ENCODE measurements at regions not wholly inside any gene's neighbourhood (a gene's known extent, or its start where the extent isn't known, plus 50 kb on each side); places are given as distances from the start of the nearest gene placed in this dataset.
A peak's percentile ranks its signal among the peaks of the same experiment; 100 is the strongest.

GRCh38 chr7:22586786-22587140 lies 86.8 kb upstream of the STEAP1B start:
- no peak for DNase-seq (ENCODE audit: low spot score)

DNA sequence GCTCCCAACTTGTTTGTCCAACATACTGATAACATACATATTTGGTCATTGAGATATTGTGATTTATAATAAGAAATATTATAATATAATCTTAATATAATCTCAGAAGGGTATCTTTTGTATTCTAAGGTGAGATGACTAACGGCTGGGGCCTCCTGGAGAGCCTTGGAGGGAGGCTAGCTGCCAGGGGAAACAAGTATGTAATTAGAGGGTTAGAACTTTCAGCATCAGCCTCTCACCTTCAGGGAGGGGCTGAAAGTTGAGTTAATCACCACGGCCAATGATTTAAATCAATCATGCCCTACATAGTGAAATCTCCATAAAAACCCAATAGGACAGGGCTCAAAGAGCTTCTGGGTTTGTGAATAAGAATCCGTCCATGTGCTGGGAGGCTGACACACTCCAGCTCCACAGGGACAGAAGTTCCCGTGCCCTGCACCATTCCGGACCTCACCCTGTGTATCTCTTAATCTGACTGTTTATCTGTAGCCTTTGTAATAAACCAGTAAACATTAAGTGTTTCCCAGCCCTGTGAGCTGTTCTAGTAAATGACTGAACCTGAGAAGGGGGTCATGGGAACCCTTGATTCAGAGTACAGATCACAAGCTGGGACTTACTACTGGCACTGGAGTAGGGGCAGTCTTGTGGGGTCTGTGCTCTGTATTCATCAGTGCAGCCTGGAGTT lies 86.3 kb upstream of the STEAP1B start:
- no peak for DNase-seq (ENCODE audit: low spot score)

- DNase-seq (ENCODE audit: low spot score): no peak
Observed at GRCh38 chr7:22584179-22584578, 84.2 kb upstream of the STEAP1B start.

GRCh38 chr7:22582863-22583622 lies 83.1 kb upstream of the STEAP1B start:
- no peak for DNase-seq (ENCODE audit: low spot score)

- DNase-seq (ENCODE audit: low spot score): no peak
Observed at GRCh38 chr7:22581099-22581498, 81.1 kb upstream of the STEAP1B start.

DNA sequence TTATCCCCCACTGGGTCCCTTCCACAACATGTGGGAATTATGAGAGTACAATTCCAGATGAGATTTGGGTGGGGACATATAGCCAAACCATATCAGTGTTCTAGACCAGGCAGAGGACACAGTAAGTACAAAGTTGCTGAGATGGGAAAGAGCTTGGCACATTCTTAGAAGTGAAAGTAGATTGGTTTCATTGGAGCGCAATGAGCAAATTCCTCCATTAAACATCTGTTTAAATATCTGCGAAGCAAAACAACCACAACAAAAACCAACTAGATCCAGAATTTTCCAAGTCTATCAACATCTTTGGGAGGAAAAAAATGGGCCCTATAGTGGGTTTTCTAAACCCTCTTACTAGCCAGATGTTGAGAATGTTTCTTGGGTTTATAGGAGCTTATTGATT lies 80.0 kb upstream of the STEAP1B start:
- no peak for DNase-seq (ENCODE audit: low spot score)

DNA sequence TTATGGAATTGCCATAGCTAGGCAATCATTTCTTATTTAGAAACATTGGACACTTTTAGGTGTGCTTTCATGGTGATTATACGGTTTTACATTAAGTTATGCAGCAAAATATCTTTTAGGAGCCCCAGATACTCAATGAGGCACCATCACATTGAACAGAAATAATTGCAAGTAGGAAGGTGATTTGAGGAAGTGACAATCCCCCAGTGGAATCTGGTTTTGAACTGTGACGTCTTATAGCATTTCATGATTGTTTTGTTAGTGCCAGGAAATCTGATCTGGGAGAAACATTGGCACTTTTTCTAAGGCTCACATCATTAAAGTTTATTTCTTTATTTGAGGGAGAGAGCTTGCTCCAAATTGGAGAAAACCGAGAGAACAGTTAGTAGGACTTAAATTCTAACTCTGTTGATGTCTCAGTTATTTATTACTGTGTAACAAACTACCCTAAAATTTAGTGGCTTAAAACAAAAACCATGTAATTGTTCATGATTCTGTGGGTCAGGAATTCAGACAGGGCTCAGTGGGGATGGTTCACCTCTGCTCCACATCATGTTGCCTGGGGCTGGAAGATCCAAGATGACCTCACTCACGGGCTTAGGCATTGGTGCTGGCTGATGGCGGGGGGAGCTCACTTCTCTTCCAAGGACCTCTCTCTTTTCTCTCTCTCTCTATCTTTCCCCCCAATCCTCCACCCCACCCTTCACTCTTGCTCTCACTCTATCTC lies 78.2 kb upstream of the STEAP1B start:
- DNase-seq (ENCODE audit: low spot score): no peak

DNA sequence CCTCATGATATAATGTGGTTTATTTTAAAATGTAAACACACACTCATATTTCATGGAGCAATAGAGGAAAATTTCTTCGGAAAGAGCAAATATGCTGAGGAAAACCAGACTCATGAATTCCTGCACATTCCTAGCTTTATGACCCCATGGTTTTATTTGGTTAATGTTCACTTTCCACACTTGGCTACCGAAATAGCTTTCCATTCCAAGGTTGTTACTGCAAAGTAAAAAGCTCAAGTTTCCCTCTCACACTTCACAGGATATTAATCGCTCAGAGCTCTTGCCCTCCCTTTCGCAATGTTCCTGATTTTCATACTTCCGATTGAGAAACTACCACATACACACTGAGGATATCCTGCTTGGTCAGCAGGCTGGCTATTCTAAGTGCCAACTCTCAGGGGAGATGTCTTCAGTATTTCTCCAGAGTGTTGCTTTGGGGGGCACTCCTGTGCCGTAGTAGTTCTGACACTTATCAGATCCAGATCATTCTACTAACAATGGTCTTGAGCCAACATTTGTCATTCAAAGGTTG lies 77.5 kb upstream of the STEAP1B start:
- peak; percentile 48 for DNase-seq (ENCODE audit: low spot score)

GRCh38 chr7:22576612-22577469 lies 76.9 kb upstream of the STEAP1B start:
- no peak for DNase-seq (ENCODE audit: low spot score)

- no peak for DNase-seq (ENCODE audit: low spot score)
Observed at GRCh38 chr7:22574754-22575520, 74.9 kb upstream of the STEAP1B start.

GRCh38 chr7:22572937-22573336 lies 72.9 kb upstream of the STEAP1B start:
- DNase-seq (ENCODE audit: low spot score): no peak

- DNase-seq (ENCODE audit: low spot score): no peak
Observed at GRCh38 chr7:22572292-22572691, 72.3 kb upstream of the STEAP1B start.

DNA sequence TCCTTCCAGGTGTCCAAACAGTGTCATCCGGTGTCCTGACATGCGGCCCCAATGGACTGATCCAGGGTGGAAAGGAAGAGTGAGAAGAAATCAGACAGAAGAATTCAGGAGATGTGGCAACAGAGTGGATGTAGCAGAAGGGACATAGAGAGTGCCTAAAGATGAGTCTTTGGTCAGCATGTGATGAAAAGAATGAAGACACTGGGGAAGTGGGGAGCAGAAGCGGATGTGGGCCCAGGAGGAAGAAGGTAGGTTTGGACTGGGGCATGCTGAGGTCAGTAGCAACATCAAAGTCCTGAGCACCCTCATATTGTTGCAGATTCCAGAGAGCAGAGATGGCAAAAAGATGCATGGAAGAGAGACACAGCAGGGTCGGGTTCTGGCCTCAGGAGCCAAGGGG lies 71.8 kb upstream of the STEAP1B start:
- DNase-seq (ENCODE audit: low spot score): no peak

DNA sequence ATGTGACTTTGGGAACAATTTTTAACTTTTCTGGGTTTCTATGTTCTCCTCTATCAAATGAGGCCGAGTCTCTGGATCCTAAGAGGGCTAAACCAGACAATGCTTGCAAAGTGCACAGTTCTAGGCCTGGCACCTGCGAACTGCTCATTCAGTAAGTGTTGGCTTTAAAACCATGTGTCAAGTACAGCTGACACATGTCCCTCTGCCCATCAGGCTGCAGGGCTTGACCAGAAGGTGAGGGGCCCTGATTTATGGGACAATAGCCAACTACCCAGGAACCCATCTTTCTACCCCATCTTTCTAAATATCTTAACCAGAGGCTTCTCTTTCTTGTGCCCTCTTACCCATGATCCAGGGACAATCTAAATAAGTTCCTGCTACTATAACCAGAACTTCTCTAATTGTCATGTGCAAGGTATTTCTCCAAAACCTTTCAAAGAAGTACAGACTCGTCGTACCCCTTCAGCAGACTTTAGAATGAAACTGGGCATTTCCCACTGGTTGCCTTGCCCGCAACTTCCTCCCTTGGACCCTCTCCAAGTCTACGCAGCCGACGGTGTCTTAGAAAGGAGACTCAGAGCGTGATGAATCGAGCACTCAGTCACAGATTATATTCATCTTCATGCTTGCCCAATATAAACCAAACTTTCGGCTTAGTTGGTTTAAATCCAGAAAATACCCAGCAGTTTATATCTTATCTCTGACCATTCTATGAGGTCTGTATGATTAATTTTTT lies 69.8 kb upstream of the STEAP1B start:
- DNase-seq (ENCODE audit: low spot score): no peak

- DNase-seq (ENCODE audit: low spot score): no peak
Observed at GRCh38 chr7:22566592-22566991, 66.6 kb upstream of the STEAP1B start.

GRCh38 chr7:22566176-22566575 lies 66.2 kb upstream of the STEAP1B start:
- no peak for DNase-seq (ENCODE audit: low spot score)

- DNase-seq (ENCODE audit: low spot score): no peak
Observed at GRCh38 chr7:22565315-22565811, 65.4 kb upstream of the STEAP1B start.

GRCh38 chr7:22564511-22565045 lies 64.6 kb upstream of the STEAP1B start:
- no peak for DNase-seq (ENCODE audit: low spot score)

DNA sequence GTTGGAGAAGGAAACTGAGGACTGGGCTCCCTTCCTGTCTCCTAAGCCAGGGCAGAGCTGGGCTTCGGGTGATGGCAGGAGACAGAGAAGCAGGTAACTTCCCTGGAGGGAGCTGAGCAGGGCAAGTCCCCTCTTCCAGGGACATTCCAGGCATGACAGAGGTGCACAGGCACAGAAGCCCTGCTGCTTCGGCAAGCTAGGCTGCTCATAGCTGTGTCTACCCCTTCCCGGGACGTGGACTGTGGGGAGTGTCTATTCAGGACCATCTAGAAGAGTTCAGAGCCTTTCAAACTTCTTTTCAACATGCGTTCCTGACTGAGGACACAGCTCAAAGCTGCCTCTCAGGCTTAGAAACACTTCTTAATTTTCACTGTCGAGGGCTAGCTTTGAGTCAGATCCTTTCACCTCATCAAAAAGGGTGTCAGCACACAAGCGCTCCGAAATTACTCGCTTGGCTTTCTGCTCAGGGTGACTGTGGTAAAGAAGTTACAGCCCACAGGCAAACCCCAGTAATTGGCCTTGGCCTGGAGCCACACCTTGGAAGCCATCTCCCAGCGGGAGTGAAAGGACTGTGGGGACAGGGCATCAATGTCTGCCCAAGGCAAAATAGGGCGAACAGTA lies 63.7 kb upstream of the STEAP1B start:
- no peak for DNase-seq (ENCODE audit: low spot score)
